Common myeloid progenitor, CD34-positive (primary cell): ENCODE measurements at regions not wholly inside any gene's neighbourhood (a gene's known extent, or its start where the extent isn't known, plus 50 kb on each side); places are given as distances from the start of the nearest gene placed in this dataset.

Experiments used
- CTCF ChIA-PET: fragments of 350-600 bp; sonication (Branson Sonifier 250); formaldehyde crosslinking; loops from one replicate; lab custom pipeline; 2021; ENCODE audit warnings: antibody characterized with exemption; lab: Charles Lee
- POLR2A ChIA-PET: fragments of 350-600 bp; sonication (Branson Sonifier 250); formaldehyde crosslinking; loops from one replicate; lab custom pipeline; 2021; ENCODE audit warnings: antibody characterized with exemption; lab: Charles Lee
- DNase-seq, 3 donors: peaks; one replicate each; pipeline versions ENCODE4 v3.0.0 to v3.0.0-alpha.2; 2013
- H3K27ac ChIP-seq, 2 experiments: 1 replicate in 1 of 2; 2 replicates in 1 of 2; pipeline ENCODE4 v1.7.0; 2013; ENCODE audit warnings: inconsistent platforms in 2 of 2, low read length in 2 of 2, mild to moderate bottlenecking in 2 of 2, low read depth in 1 of 2, moderate library complexity in 1 of 2; ENCODE audit not compliant: severe bottlenecking in 2 of 2, insufficient read depth in 1 of 2, poor library complexity in 1 of 2
- H3K27me3 ChIP-seq, 5 experiments: replicated peaks in 2 of 5; 1 replicate in 3 of 5; 2 replicates in 2 of 5; pipeline versions ENCODE4 v1.6.1 to v1.7.0; 2013; ENCODE audit warnings: low read length in 4 of 5, mild to moderate bottlenecking in 2 of 5, moderate library complexity in 2 of 5, inconsistent platforms in 1 of 5; ENCODE audit not compliant: insufficient read depth in 5 of 5, control insufficient read depth in 4 of 5
- H3K36me3 ChIP-seq, 4 experiments: 1 replicate in 2 of 4; 2 replicates in 2 of 4; pipeline versions ENCODE4 v1.6.1 to v1.7.0; 2013; ENCODE audit warnings: low read length in 3 of 4, control low read depth in 1 of 4, mild to moderate bottlenecking in 1 of 4; ENCODE audit not compliant: control insufficient read depth in 4 of 4, insufficient read depth in 4 of 4
- H3K4me1 ChIP-seq, 4 experiments: 1 replicate in 3 of 4; 2 replicates in 1 of 4; pipeline versions ENCODE4 v1.6.1 to v1.7.1; 2013; ENCODE audit warnings: low read length in 3 of 4, mild to moderate bottlenecking in 3 of 4, control low read depth in 1 of 4, inconsistent platforms in 1 of 4, moderate library complexity in 1 of 4; ENCODE audit not compliant: control insufficient read depth in 4 of 4, insufficient read depth in 4 of 4; ENCODE audit errors: control extremely low read depth in 1 of 4
- H3K4me3 ChIP-seq, 7 experiments: 1 replicate in 4 of 7; 2 replicates in 3 of 7; pipeline versions ENCODE4 v1.5.1 to v1.7.0; 2013; ENCODE audit warnings: mild to moderate bottlenecking in 7 of 7, low read length in 6 of 7, moderate library complexity in 6 of 7, inconsistent platforms in 2 of 7, low read depth in 2 of 7, control low read depth in 1 of 7; ENCODE audit not compliant: insufficient read depth in 4 of 7, control insufficient read depth in 1 of 7; ENCODE audit errors: extremely low read depth in 1 of 7
- H3K9me3 ChIP-seq, 5 experiments: 1 replicate in 4 of 5; 2 replicates in 1 of 5; pipeline versions ENCODE4 v1.6.1 to v1.7.1; 2013; ENCODE audit warnings: low read length in 4 of 5, mild to moderate bottlenecking in 2 of 5, inconsistent platforms in 1 of 5, low read depth in 1 of 5, moderate library complexity in 1 of 5; ENCODE audit not compliant: control insufficient read depth in 4 of 5, insufficient read depth in 2 of 5; ENCODE audit errors: control extremely low read depth in 1 of 5
- WGBS: methylation state at CpG from one replicate; pipeline ENCODE4 v1.1.5; 2013; ENCODE audit not compliant: insufficient coverage; 5-methylcytosine and 5-hydroxymethylcytosine counted together

DNA sequence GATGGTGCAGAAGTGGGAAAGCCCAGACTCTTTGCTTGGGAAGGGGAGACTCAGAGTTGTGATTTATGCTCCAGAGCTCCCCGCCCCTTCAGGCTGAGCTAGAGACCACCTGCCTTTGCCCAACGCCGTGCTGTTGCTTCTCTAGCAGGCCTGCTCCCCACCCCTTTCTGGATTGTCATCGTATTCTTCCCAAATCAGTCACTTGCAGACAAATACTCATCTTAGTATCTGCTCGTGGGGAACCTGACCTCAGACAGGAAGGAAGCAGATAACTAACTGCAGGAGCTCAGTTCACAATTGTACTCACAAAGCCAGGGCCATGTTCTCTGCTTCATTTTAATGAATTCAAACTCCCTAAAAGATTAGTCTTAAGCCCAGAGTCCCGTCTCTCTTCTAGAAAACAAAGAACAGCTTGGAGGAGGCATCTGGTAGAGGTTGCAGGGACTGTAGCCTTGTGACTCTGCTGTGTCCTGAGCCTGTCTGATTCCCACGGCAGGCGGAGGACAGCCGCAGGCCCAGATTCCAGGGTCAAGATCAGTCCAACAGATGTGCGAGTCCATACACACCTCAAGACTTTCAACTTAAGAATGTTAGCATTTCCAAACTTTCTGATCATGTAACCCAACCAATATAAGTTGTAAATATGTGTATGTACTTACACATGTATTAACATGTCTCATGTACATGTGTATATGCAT is 57.2 kb upstream of the GGTLC1 start:
- Histone ChIP-seq H3K9me3 (no peaks in the 10 kb centered on the region), H3K27me3 (no peaks in the 10 kb centered on the region), H3K36me3 (no peaks in the 10 kb centered on the region), H3K27ac (no peak overlapping the region), H3K4me3 (no peak overlapping the region), H3K4me1 (peaks cover 0 to 10% (median 5%) of the 10 kb centered on the region in 4 experiments)
- 56% methylated on average over 5 of the region's 10 CpGs for WGBS
- ChIA-PET CTCF (interaction anchor here (1.3 kb wide), 1 partner anchor 108 kb away, joined by 3 read pairs; no protein-coding TSS in a partner anchor), POLR2A (no interaction called here)
- DNase-seq = peak in 2 of 3 donors; percentile 16 to 32

DNA sequence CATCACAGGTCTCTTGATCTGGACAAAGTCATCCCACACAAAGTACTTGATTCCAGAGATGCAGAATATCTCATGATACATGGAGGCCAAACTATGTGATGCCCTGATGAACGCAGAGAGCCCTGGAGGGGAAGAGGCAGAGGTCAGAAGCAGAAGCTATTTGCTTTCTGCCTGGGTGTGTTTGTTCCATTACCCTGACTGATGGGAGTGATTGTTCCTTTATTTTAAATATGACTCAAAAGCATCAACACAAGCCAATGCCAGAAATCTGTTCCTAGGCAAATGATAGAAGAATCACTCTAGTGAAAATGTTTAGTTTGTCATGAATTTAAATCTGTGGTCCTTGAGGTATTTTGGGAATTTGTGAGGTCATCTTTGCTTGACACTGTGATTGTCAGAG is 54.7 kb upstream of the GGTLC1 start:
- Histone ChIP-seq H3K4me1 (peaks cover 0 to 10% (median 5%) of the 10 kb centered on the region in 4 experiments), H3K27ac (no peak overlapping the region), H3K9me3 (no peaks in the 10 kb centered on the region), H3K4me3 (no peak overlapping the region), H3K36me3 (no peaks in the 10 kb centered on the region), H3K27me3 (no peaks in the 10 kb centered on the region)
- no peak for DNase-seq
- POLR2A ChIA-PET = no interaction called here
- no CpG with 5 or more reads among the region's 1 CpG for WGBS
- CTCF ChIA-PET = no interaction called here

DNA sequence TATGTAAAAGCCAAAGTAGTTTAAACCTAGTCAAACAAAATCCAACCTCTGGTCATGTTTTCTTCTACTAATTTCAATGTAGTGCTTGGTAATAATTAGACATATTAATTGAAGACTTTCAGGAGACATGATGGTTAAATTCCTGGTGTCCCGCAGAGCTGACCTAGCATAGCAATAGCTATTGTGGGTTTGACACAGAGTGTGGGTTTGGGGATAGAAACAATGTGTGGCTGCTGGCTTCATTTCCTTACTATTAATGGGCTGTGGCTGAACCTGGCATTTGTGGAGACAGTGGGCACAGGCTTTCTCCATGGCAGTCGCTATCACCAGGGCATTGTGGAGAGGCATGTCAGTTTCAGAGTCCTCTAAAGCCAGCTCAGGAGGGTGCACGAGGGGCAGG is 54.1 kb upstream of the GGTLC1 start:
- POLR2A ChIA-PET = no interaction called here
- Histone ChIP-seq H3K27me3 (no peaks in the 10 kb centered on the region), H3K27ac (no peak overlapping the region), H3K9me3 (no peaks in the 10 kb centered on the region), H3K4me3 (no peak overlapping the region), H3K36me3 (no peaks in the 10 kb centered on the region), H3K4me1 (peaks cover 0 to 10% (median 5%) of the 10 kb centered on the region in 4 experiments)
- no peak for DNase-seq
- no CpG with 5 or more reads among the region's 3 CpGs for WGBS
- CTCF ChIA-PET = no interaction called here

DNA sequence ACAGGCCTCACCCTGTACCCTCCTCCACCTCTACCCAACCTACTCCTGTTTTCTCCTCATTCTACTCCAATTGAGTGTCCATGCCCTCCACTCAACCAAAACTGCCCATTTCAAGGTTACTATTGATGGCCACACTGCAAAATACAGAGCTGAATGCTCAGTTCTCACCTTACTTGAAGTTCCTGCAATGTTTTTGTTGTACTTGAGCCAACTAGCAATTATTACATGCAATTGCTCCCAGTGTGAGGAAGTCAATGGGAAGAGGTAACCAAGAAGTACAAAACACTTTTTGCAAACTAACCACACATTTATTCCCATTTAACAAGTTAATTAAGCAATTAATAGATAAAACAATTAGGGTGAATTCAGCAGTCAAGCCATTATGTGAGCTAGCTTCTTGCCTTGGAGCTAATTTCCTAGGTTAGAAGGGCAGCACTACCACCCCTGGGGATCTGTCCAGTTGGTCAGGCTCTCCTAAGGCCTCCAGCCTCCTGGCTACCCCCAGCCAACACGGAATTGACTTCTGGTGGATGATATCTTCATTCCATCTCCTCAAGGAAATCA is 52.4 kb upstream of the GGTLC1 start:
- Histone ChIP-seq H3K9me3 (no peaks in the 10 kb centered on the region), H3K27ac (no peak overlapping the region), H3K4me3 (no peak overlapping the region), H3K27me3 (no peaks in the 10 kb centered on the region), H3K36me3 (no peaks in the 10 kb centered on the region), H3K4me1 (peaks cover 0 to 9% (median 4%) of the 10 kb centered on the region in 4 experiments)
- POLR2A ChIA-PET = no interaction called here
- 83% methylated on average over 1 of the region's 1 CpG for WGBS
- no peak for DNase-seq
- CTCF ChIA-PET = no interaction called here

DNA sequence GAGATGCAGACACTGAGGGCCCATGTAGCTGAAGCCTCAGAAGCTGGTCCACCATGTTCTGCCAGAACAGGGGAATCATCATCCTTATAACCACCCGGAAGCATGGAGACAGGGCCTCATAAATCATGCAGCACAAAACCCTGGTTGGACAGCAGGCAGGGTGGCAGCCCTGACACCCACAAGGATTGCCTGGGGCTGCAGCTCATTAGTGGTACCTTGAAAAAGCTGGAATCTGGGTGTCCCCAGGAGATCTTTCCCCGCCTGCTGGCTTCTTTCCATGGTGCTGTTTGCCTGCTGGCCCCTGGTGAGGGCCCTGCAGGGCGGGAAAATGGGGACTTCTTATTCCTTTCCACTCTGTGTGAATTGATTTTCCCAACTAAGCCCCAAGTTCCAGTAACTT is 50.6 kb upstream of the GGTLC1 start:
- no peak for DNase-seq
- POLR2A ChIA-PET = no interaction called here
- Histone ChIP-seq H3K27ac (no peak overlapping the region), H3K4me1 (no peaks in the 10 kb centered on the region), H3K4me3 (no peak overlapping the region), H3K36me3 (no peaks in the 10 kb centered on the region), H3K27me3 (no peaks in the 10 kb centered on the region), H3K9me3 (no peaks in the 10 kb centered on the region)
- 97% methylated on average over 3 of the region's 3 CpGs for WGBS
- CTCF ChIA-PET = no interaction called here
